ENCODE measurements at regions not wholly inside any gene's neighbourhood (a gene's known extent, or its start where the extent isn't known, plus 50 kb on each side); places are given as distances from the start of the nearest gene placed in this dataset.
A peak's percentile ranks its signal among the peaks of the same experiment; 100 is the strongest.

GRCh38 chr16:62586128-62586862, 550.1 kb upstream of the CDH8 start:
- DNase-seq, result no peak

DNA sequence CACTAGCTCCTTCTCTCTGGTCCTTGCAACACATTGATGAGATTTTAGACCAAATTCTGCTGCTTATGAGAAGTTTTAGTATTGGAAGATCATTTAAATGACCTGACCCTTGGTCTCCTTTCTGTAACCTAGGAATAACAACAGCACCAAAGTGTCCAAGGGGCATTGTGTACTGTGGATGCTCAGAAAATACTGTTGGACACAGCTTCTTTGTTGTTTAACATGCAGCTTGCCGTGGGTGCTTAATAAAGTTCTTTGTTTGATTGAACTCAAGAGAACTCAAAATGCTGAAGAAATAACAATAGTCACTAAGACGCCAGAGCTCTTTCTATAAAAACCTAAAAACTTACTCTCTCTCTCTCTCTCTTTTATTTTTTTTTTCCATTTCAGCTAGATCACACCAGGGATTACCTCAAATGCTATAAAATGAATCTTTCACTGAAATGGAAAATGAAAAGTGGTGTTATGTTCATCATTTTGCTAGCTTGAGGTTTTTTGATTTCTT, 548.9 kb upstream of the CDH8 start:
- peak in 1 of 3 donors; percentile 5 for DNase-seq

GRCh38 chr16:62583414-62583813, 547.2 kb upstream of the CDH8 start:
- DNase-seq, result peak in 1 of 3 donors; percentile 33

- no peak for DNase-seq
Observed at GRCh38 chr16:62573466-62573865, 537.2 kb upstream of the CDH8 start.

DNA sequence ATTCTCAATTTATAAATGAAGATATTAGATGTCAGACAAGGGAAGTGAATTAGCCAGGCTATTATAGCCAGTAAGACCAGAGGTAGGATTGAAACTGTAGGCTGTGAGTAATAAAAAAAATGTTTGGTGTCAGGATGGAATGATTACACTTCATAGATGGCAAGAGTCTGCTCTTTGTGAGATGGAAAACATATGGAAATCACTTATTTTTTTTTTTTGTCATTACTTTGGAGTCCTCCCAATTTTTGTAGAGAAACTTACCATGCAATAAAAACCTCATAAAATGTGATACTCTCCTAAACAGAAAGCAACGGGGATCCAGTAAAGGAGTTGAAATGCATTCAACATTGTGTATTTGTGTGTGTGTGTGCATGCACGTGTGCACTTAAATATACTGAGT, 532.7 kb upstream of the CDH8 start:
- peak; percentile 39 to 59 (median 46) for DNase-seq

DNA sequence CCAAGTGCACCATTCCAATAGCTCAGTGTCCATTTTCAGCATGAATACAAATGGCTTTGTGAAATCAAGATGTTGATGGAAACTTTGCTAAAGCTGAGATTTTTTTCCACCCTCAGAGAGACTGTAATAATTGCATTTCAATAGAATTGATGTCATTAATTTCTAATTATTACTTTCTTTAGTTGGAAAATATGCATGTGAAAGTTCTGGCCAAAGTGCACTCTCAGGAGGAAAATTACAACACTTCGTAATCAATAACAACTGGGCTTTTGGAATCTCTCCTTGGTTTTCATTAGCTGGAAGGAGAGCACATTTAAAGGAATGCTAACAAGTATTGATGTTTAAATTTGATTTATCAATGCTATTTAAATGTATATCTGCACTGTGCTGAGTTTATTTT, 529.5 kb upstream of the CDH8 start:
- peak; percentile 33 to 43 (median 42) for DNase-seq

GRCh38 chr16:62564291-62564690, 528.1 kb upstream of the CDH8 start:
- DNase-seq, result peak in 1 of 3 donors; percentile 41

DNA sequence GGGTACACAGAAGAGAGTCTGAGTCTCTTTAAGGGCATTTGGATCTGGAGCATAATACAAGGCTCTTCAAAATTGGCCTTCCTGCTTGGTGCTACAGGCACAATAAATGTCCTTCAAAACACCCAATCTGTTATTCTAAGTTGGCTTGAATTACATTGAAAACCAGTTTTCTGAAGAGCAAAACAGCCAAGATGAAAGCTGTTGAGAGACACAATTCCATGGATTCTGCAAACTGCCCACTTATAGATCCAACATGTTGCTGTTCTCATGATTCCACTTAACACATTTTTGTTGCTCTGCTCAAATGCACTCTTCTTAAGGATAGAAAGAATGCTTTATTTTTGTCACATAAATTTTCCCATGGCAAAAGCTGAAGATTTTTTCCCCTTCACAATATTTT, 525.9 kb upstream of the CDH8 start:
- no peak for DNase-seq

DNA sequence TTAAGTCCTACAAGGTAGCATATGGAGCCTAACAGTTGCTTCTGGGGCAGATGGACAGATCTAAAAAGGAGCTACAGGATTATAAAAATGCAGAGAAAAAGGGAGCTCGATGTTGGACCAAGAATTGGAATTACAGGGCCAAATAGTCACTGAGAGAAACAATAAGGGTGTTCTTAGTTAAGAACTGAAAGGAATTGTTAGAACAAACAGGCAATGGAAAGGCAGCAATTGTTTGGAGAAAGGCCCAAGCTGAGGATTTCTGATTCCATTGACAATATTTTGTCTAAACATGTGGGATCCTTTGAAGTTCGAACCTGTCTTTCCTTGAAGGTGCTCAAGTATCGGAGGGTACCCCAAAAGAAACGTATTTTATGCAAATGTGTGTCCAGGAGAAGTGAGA, 513.6 kb upstream of the CDH8 start:
- DNase-seq, result no peak

DNA sequence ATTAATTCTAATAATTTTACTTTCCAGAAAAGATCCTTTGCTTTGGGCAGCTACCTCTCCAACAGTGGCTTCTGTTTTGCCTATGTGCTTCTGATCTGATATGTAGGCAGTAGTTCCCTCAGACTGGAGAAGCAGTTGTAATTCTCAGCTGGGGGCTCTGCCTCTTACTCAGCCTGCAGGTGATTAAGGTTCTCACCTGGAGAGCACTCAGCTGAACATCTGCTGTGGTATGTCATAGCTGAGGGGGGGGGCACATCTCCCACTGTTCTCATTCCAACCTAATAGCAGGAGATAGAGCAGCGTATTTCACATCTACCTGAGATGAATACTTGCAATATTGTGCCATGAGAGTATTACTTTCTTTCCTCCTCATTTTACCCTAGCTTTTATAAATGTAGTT, 511.9 kb upstream of the CDH8 start:
- DNase-seq, result no peak

- DNase-seq, result no peak
Observed at GRCh38 chr16:62546701-62547100, 510.5 kb upstream of the CDH8 start.

GRCh38 chr16:62545039-62545438, 508.8 kb upstream of the CDH8 start:
- no peak for DNase-seq

DNA sequence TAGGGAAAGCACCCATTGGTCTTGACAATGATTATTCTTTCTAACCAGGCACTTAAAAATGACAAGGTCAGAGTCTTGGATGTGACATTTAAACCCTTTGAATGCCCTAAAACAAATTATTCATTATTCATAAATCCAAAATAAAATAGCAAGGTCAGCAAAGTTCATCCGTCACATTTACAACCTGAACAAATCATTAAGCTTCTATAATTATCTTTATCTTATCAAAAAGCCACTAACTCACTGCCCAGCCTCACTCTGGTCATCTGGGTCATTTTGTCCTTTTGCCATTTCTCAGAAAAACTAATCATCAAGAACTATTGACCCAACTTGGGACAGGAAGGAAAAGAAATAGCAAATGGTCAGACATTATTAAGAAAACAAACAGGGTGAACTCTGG, 507.3 kb upstream of the CDH8 start:
- no peak for DNase-seq

DNA sequence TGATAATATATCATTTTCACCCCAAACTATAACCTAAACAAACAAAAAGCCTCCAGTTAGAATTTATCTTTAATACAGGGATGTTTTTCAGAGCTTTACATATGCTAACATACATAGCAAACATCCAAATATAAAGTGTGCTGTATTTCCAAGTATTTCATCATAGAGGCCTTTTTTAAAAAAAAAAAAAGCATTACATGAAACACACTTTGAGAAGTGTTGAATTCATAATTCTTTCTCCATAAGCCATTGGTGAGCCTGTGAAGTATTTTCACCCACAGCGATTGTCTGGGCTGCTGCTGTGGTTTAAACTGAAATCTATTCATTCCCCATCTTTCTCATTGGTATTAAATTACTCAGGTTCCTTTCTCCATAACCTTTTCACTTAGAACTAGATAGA, 503.4 kb upstream of the CDH8 start:
- DNase-seq, result peak in 1 of 3 donors; percentile 7

- DNase-seq, result no peak
Observed at GRCh38 chr16:62530426-62530825, 494.2 kb upstream of the CDH8 start.

DNA sequence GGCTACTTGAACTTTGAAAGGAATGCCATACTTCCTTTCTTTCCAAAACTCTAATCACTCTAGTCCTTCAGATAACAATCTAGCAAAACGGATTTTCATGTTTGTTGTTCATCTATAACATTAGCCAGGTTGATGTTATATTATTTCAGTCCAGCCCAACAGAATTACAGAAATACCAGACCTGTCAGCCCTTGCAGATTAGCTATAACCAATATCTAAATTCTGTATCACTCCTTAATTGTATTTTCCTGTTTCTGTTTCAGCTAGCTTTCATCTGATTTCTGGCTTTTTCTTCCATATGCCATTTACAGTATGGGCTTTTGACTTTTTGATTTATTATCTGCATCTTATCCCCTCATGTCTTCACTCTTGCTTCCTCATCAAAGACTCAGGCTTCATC, 479.8 kb upstream of the CDH8 start:
- DNase-seq, result no peak

DNA sequence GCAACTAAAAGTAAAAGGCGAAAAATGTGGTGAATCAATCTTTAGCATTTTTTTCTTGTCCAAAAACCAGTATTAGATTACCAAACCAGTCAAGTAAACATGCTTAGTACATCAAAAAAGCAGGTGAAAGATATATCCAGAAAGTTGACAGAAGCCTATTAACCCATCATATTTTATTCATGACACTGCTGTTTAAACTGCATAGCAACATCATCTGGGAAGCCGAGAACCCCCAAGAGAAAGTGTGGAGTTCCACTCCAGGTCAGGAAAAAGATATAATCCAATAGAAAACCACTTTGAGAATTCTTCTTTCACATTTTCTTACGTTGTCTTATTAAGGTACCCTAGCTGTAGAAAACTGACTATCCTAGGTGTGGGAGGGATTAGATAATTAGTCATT, 466.8 kb upstream of the CDH8 start:
- DNase-seq, result no peak

DNA sequence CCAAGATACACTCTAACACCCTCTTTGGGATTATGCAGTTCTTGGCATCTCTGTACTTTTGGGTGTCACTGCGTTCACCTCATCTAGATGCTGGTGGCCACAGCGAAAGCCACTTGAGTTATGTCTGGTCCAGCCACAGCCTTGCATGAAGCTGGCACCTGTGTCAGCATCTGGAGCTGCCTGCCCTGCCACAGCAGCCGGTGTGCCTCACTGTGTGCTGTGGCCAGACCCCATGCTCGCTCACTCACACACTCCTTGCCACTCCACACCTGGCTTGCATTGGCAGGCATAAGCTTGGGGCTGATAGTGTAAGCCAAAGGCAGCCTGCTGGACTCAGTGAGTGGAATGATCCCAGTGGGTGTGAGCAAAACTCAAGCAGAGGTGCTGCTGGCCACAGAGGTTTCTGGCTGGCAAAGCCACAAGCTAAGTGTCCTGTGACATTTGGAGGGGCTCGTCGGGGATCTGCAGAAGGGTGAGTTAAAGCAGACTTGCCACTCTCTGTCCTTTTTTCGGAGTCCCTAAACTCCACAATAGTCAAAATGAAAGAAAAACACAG, 442.7 kb upstream of the CDH8 start:
- no peak for DNase-seq

DNA sequence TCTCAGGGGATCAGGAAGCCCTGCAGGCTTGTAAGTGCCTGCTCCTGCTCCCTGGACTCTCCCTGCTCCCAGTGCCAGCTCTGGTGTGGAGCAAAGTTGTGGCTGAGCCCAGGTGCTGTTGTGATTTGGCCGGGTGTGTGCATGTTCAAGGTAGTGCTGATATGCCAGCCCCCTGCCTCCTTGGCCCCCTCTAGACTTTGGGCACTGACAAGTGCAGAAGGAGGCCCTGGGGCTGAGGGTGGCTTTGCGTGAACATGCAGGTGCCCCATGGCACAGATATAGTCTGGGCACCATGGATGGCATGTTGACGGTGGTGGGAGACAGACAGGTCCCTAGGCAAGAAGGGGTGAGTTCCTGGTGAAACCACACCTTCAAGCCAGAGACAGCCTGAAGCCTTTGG, 441.6 kb upstream of the CDH8 start:
- no peak for DNase-seq

GRCh38 chr16:62475573-62475972, 439.3 kb upstream of the CDH8 start:
- no peak for DNase-seq

GRCh38 chr16:62462971-62463370, 426.7 kb upstream of the CDH8 start:
- DNase-seq, result peak; percentile 33 to 80 (median 49)

GRCh38 chr16:62450291-62450690, 414.1 kb upstream of the CDH8 start:
- DNase-seq, result no peak

DNA sequence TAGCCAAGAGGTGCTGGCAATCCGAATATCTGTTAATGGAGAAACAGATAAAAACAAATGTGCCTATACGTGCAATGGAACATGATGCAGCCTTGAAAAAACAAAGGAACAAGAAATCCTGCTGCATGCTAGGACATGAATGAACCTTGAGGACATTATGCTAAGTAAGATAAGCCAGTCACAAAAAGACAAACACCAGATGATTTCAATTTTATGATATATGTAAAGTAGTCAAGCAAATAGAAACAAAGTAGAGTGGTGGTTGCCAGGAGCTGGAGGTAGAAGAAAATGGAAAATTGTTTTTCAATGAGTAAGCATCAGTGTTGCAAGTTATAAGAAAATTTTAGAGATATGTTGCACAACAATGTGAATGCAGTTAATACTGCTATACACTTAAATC, 409.7 kb upstream of the CDH8 start:
- DNase-seq, result peak in 2 of 3 donors; percentile 4 to 19

DNA sequence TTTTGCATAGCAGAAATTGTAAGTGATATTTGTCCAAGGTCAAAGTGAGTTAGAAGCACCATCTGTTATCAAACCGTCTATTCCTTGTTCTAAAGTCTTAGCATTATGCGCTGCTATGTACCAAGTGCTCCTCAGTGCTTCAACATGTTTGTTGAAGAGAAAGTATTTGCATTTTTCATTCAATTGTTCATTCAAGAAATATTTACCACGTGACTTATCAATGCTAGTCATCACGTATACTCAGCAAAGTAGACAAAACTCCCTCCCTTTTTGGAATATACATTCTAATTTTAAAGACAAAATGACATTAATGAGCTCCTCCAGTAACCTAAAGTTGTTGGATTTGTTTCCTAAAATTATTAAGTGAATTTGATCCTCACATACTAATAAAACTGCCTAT, 388.0 kb upstream of the CDH8 start:
- no peak for DNase-seq

All from muscle of back (tissue), 3 donors.